Breast epithelium (tissue), 3 donors: ENCODE measurements at regions not wholly inside any gene's neighbourhood (a gene's known extent, or its start where the extent isn't known, plus 50 kb on each side); places are given as distances from the start of the nearest gene placed in this dataset.

Source experiments
- CTCF ChIP-seq, 3 donors: fragments of 450-650 bp; IDR thresholded peaks; one replicate each; pipeline ENCODE4 v1.5.1; 2016 to 2017; ENCODE audit warnings: antibody characterized with exemption in 3 of 3, mild to moderate bottlenecking in 3 of 3, moderate library complexity in 3 of 3
- POLR2A ChIP-seq: fragments of 450-650 bp; IDR thresholded peaks from one replicate; pipeline ENCODE4 v1.6.1; 2016; ENCODE audit warnings: antibody characterized with exemption, mild to moderate bottlenecking, moderate library complexity

DNA sequence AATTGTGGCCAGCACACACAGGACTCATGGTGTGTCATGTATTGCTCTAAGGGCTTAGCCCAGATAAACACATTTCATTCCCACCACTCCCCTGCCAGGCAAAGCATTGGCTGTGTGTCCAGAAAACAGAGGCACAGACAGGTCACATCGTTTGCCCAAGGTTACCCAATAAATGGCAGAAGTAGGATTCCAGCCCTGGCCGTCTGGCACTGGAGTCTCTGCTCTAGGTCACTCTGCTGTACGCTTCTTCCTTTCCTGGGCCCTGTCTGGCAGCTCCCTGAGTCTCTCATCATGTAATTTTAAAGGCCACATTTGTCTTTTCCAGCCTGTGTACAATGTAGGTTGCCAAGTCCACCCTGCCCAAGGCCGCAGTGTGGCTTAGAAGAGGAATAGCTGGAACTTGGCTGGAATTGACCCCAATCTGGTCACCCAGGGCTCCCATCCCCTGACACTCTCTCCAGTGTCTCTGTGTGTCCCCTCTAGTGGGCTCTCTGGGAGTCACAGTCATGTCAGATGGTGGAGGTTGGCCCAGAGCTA lies 264.5 kb upstream of the TSHZ3 start:
- no peak for TF ChIP-seq CTCF (IDR thresholded peaks at IDR 0.05)
- TF ChIP-seq POLR2A = no peak
